ENCODE measurements at regions not wholly inside any gene's neighbourhood (a gene's known extent, or its start where the extent isn't known, plus 50 kb on each side); places are given as distances from the start of the nearest gene placed in this dataset.
A peak's percentile ranks its signal among the peaks of the same experiment; 100 is the strongest.

DNA sequence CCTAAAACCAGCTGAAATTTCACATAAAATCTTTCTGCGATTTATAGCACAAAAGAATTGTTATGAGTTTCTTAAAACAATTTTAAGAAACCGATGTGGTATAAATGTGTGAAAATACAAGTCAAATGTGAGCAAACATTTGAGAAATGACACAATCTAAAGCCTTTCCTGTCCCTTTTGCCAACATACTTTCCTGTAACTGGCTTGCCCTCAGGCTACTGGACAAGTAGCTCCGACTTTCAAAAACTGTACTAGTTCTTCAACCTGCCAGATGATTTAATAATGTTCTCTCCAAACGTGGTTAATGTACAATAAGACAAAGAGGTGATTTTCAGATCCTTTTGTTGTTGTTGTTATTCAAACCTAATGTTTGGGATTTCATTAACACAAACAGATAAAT lies 105.9 kb upstream of the ARHGEF26 start:
- no peak for DNase-seq

DNA sequence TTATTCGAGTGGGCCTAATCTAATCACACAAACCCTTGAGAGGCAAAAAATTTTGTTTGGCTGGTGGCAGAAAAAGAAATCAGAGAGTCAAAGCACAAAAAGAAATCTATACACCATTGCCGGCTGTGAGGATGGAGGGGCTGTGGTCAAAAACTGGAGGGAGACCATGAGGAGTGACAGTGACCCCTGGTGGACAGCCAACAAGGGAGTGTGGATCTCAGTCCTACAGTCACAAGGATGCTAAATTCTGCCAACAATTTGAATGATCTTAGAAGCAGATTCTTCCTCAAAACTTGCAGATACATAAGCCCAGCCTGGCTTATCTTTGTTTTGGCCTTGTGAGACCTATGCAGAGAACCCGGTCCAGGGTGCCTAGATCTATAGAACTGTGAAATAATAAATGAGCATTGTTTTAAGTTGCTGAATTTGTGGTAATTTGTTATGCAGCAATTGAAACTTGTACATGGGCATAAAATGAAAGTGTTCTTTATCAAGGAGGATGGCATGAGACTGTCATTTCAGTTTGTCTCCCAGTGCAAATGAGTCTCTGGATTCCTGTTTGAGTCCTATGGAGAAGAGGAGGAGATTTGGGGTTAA lies 103.0 kb upstream of the ARHGEF26 start:
- no peak for DNase-seq

DNA sequence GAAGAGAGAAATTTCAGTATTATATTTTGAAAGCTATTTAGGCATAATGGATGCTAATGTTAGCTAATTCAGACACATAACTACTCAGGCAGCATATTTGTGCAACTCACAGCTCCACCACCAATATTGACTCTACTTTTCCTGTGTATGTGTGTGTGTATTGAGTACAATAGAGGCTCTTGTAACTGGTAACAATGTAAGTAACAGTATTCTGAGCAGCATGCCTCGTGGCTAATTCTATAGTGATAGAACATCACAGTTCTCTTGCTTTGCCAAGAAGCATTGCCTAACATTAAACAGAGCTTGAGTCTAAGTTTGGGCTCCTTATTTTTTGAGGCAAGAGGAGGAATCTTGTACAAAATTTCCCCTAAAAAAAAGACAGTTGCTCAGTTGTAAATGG lies 98.6 kb upstream of the ARHGEF26 start:
- no peak for DNase-seq

- no peak for DNase-seq
Observed at GRCh38 chr3:154023148-154023547, 98.0 kb upstream of the ARHGEF26 start.

- DNase-seq, result no peak
Observed at GRCh38 chr3:154025007-154025406, 96.2 kb upstream of the ARHGEF26 start.

DNA sequence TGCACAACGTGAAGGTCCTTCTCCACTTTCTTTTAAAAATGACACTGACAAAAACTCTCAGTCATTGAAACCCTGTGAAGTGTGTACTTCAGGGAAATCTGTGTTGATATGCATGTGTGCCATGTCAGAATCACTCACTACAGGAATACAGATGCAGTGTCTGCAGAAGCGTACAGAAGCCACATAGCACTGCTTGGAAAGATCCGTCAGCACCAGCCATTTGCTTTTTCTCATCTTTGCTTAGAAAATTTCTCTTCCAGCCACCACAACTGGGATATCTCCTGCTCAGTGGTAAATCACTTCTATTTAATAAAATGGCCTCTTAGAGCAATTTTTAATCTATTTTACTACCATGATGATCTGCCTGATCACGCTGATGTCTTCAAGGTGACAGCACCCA lies 91.3 kb upstream of the ARHGEF26 start:
- DNase-seq, result no peak

GRCh38 chr3:154034797-154035330 lies 86.3 kb upstream of the ARHGEF26 start:
- no peak for DNase-seq

GRCh38 chr3:154040283-154040682 lies 80.9 kb upstream of the ARHGEF26 start:
- DNase-seq, result peak; percentile 1

- no peak for DNase-seq
Observed at GRCh38 chr3:154044671-154045070, 76.5 kb upstream of the ARHGEF26 start.

- no peak for DNase-seq
Observed at GRCh38 chr3:154050216-154050615, 71.0 kb upstream of the ARHGEF26 start.

- DNase-seq, result no peak
Observed at GRCh38 chr3:154050766-154051165, 70.4 kb upstream of the ARHGEF26 start.

DNA sequence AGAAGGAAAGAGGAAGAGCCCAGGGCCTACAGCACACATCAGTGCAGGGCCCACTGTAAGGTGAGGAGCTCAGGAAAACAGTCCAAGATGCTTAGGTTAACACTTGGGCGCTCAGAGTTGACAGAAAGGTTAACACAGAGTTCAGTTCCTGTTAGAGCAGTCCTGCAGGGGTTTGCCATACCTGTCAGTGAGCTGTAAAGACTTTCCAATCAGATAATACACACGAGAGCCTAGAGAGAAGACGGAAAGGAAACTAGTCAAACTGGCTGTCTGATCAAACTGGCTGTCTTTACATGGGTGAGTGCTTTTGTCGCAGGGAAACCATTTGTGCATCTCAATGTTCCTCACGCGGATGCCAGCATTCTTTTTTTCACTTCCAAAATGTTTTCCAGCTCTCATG lies 61.4 kb upstream of the ARHGEF26 start:
- no peak for DNase-seq

- DNase-seq, result no peak
Observed at GRCh38 chr3:154060238-154061000, 60.8 kb upstream of the ARHGEF26 start.

- DNase-seq, result no peak
Observed at GRCh38 chr3:154061001-154061370, 60.2 kb upstream of the ARHGEF26 start.

- DNase-seq, result no peak
Observed at GRCh38 chr3:154062513-154062912, 58.7 kb upstream of the ARHGEF26 start.

- DNase-seq, result no peak
Observed at GRCh38 chr3:154071146-154071545, 50.0 kb upstream of the ARHGEF26 start.
